ENCODE measurements at regions not wholly inside any gene's neighbourhood (a gene's known extent, or its start where the extent isn't known, plus 50 kb on each side); places are given as distances from the start of the nearest gene placed in this dataset.

DNA sequence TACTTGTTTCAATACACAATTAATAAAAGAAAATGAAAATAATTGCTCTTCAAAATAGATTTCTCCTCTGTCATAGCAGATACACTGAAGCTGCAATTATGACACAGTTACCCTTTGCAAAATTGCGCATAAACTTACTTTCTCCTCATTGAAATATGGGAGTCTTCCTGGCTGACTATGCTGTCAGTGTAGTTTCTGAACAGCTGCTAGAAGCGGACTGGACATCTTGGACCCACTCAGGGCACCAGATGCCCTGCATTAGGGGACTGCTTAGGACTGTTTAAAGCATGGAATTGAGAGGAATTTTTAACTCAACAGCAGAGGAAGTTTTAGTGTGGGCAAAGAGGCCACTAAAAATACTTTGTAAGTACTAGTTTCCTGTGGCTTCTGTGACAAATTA is 454.9 kb downstream of the ATP23 start:
- TF ChIP-seq, protein P1, sequence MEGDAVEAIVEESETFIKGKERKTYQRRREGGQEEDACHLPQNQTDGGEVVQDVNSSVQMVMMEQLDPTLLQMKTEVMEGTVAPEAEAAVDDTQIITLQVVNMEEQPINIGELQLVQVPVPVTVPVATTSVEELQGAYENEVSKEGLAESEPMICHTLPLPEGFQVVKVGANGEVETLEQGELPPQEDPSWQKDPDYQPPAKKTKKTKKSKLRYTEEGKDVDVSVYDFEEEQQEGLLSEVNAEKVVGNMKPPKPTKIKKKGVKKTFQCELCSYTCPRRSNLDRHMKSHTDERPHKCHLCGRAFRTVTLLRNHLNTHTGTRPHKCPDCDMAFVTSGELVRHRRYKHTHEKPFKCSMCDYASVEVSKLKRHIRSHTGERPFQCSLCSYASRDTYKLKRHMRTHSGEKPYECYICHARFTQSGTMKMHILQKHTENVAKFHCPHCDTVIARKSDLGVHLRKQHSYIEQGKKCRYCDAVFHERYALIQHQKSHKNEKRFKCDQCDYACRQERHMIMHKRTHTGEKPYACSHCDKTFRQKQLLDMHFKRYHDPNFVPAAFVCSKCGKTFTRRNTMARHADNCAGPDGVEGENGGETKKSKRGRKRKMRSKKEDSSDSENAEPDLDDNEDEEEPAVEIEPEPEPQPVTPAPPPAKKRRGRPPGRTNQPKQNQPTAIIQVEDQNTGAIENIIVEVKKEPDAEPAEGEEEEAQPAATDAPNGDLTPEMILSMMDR (IDR thresholded peaks at IDR 0.05; ENCODE audit: insufficient read depth, low read length, poor library complexity, severe bottlenecking) = no peak
- no peak for DNase-seq (ENCODE audit: extremely low read depth, insufficient read length)
- Histone ChIP-seq H3K27me3 (replicated peaks; ENCODE audit: control insufficient read depth, insufficient read depth, low read length) (no peaks in the 10 kb centered on the region), H3K36me3 (ENCODE audit: control insufficient read depth, insufficient read depth, low read length) (no peaks in the 10 kb centered on the region), H3K4me3 (replicated peaks; ENCODE audit: low read depth, low read length) (no peak overlapping the region)

DNA sequence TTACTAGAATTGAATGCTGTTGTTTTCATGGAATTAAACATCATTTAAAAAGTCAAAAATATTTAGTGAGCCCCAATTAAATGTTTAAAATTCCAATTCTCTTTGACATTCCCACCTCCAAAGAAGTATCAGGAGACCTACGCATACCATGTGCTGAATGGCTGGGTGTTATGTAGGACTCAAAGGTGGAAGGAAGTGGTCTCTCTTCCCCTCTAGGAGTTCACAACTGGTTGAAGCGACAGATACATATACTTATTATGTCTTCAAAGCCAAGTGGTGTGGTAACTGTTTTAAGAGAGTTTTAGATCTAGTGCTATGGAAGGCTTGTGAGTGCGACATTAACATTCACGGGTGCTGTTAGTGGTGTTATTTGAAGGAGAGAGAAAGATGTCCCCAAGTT is 464.0 kb downstream of the ATP23 start:
- Histone ChIP-seq H3K4me3 (replicated peaks; ENCODE audit: low read depth, low read length) (no peak overlapping the region), H3K27me3 (replicated peaks; ENCODE audit: control insufficient read depth, insufficient read depth, low read length) (no peaks in the 10 kb centered on the region), H3K36me3 (ENCODE audit: control insufficient read depth, insufficient read depth, low read length) (no peaks in the 10 kb centered on the region)
- TF ChIP-seq, protein P1 (IDR thresholded peaks at IDR 0.05; ENCODE audit: insufficient read depth, low read length, poor library complexity, severe bottlenecking) = no peak
- no peak for DNase-seq (ENCODE audit: extremely low read depth, insufficient read length)

DNA sequence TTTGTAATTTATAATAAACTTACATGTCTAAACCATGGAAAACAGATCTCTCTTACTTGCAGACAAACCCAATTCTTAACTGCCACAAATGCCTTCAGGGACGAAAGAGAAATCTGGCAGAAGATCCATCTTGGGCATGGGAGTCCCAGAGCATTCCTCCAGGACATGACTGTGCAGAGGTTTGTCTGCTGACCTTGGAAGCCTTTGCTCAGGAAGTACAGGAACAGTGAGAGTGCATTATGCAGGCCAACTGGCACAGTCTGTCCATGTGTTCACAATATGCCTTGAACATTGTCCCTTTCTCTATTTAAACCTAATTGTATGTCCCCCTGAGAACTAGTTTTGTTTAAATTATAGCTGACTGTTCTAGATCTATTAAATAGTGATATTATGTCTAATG is 467.1 kb downstream of the ATP23 start:
- no peak for DNase-seq (ENCODE audit: extremely low read depth, insufficient read length)
- TF ChIP-seq, protein P1 (IDR thresholded peaks at IDR 0.05; ENCODE audit: insufficient read depth, low read length, poor library complexity, severe bottlenecking) = no peak

DNA sequence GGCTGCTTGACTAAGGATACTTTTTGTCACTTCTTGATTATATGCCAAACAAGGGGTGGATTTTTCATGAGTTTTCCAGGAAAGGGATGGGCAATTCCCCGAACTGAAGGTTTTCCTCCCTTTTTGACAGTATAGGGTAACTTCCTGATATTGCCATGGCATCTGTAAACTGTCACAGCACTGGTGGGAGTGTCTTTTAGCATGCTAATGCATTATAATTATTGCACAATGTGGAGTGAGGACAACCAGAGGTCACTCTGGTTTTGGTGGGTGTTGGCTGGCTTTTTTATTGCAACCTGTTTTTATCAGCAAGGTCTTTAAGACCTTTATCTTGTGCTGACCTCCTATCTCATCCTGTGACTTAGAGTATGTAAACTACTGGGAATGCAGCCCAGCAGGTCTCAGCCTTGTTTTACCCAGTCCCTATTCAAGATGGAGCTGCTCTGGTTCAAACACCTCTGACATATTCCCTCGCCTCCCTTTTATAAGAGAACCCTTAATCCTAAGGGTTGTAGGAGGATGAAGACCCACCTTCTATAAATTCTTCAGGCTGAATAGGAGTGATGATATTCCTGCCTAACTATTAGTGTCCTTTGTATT is 471.2 kb downstream of the ATP23 start:
- TF ChIP-seq, protein P1 (IDR thresholded peaks at IDR 0.05; ENCODE audit: insufficient read depth, low read length, poor library complexity, severe bottlenecking) = no peak
- H3K4me3 ChIP-seq (replicated peaks; ENCODE audit: low read depth, low read length) = no peak overlapping the region
- H3K36me3 ChIP-seq (ENCODE audit: control insufficient read depth, insufficient read depth, low read length) = no peaks in the 10 kb centered on the region
- no peaks in the 10 kb centered on the region for H3K27me3 ChIP-seq (replicated peaks; ENCODE audit: control insufficient read depth, insufficient read depth, low read length)
- DNase-seq (ENCODE audit: extremely low read depth, insufficient read length) = no peak

More for the DNA sequence above, 467.1 kb downstream of the ATP23 start:
- no peak overlapping the region for H3K4me3 ChIP-seq (replicated peaks; ENCODE audit: low read depth, low read length)
- no peaks in the 10 kb centered on the region for H3K36me3 ChIP-seq (ENCODE audit: control insufficient read depth, insufficient read depth, low read length)
- H3K27me3 ChIP-seq (replicated peaks; ENCODE audit: control insufficient read depth, insufficient read depth, low read length) = no peaks in the 10 kb centered on the region

DNA sequence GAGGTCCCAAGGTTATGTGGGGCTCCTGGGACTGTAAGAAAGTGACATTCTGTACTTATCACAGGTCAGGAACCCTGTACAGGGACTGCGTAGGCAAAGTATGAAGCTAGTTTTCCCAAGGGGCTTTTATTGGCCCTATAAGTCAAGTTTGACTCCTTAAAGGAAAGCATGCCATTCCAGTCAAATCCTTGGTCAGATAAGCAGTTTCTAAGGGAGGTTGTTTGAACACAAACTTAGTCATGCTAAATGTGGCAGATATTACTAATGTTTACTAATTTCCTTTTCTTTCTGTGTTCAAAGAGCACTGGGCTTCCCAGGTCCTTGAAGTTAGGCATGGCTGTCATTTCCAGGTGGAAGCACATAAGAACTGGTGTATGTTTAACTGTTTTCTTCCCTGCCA is 472.4 kb downstream of the ATP23 start:
- TF ChIP-seq, protein P1 (IDR thresholded peaks at IDR 0.05; ENCODE audit: insufficient read depth, low read length, poor library complexity, severe bottlenecking) = no peak
- DNase-seq (ENCODE audit: extremely low read depth, insufficient read length) = no peak
- Histone ChIP-seq H3K27me3 (replicated peaks; ENCODE audit: control insufficient read depth, insufficient read depth, low read length) (no peaks in the 10 kb centered on the region), H3K4me3 (replicated peaks; ENCODE audit: low read depth, low read length) (no peak overlapping the region), H3K36me3 (ENCODE audit: control insufficient read depth, insufficient read depth, low read length) (no peaks in the 10 kb centered on the region)

DNA sequence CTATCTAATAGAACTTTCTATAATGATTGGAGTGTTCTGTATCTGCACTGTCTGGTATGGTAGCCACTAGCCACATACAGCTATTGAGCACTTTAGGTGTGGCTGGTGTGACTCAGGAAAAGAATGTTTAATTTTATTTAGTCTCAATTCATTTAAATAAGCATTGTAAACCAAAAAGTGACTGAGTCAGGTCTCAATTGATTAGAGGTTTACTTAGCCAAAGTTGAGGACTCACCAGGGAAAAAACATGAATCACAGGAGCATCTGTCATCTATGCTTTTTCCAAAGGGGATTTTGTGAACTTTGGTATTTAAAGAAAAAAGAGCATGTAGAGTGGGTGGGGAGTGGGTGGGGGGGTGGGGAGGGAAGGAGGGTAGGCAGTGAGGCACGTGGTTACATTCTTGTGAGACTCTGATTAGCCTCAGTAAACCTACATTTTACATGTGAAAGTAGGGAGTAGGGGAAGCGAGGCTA is 473.1 kb downstream of the ATP23 start:
- Histone ChIP-seq H3K36me3 (ENCODE audit: control insufficient read depth, insufficient read depth, low read length) (no peaks in the 10 kb centered on the region), H3K27me3 (replicated peaks; ENCODE audit: control insufficient read depth, insufficient read depth, low read length) (no peaks in the 10 kb centered on the region), H3K4me3 (replicated peaks; ENCODE audit: low read depth, low read length) (no peak overlapping the region)
- TF ChIP-seq, protein P1 (IDR thresholded peaks at IDR 0.05; ENCODE audit: insufficient read depth, low read length, poor library complexity, severe bottlenecking) = no peak
- DNase-seq (ENCODE audit: extremely low read depth, insufficient read length) = no peak

All from GM06990 (cell line).